ENCODE measurements at regions not wholly inside any gene's neighbourhood (a gene's known extent, or its start where the extent isn't known, plus 50 kb on each side); places are given as distances from the start of the nearest gene placed in this dataset.

GRCh38 chr3:177836671-177837070 is 639.4 kb upstream of the TBL1XR1 start:
- ChIA-PET POLR2A (no interaction called here), CTCF (interaction anchor here (1.1 to 1.6 kb wide), 2 partner anchors 10 to 26 kb away, joined by 3 read pairs; no protein-coding TSS in a partner anchor)
- Mint-ChIP-seq H3K27ac (no peak overlapping the region), H3K4me3 (no peak overlapping the region), H3K9me3 (no peaks in the 10 kb centered on the region), H3K36me3 (ENCODE audit: low read depth) (no peaks in the 10 kb centered on the region), H3K27me3 (no peaks in the 10 kb centered on the region), H3K4me1 (ENCODE audit: low read depth) (peaks cover 7% of the 10 kb centered on the region)
- ATAC-seq (ENCODE audit: poor library complexity), result no peak
- Histone ChIP-seq H3K36me3 (ENCODE audit: insufficient read depth, low read length) (no peaks in the 10 kb centered on the region), H3K4me1 (ENCODE audit: insufficient read depth, low read length) (no peaks in the 10 kb centered on the region), H3K4me3 (ENCODE audit: low read length) (no peak overlapping the region), H3K27me3 (ENCODE audit: control insufficient read depth in 1 of 2, insufficient read depth in 2 of 2, low read length in 2 of 2) (no peaks in the 10 kb centered on the region), H3K9me3 (ENCODE audit: control insufficient read depth in 1 of 2, insufficient read depth in 1 of 2, low read length in 2 of 2) (no peaks in the 10 kb centered on the region), H3K27ac (ENCODE audit: low read depth in 1 of 2, low read length in 2 of 2) (no peak overlapping the region)
- no peak for DNase-seq
- TF ChIP-seq CTCF (IDR thresholded peaks at IDR 0.05), result no peak
- intact Hi-C loops (cut with DNase I, micrococcal nuclease), result no loop called here

- POLR2A ChIA-PET, result no interaction called here
- H3K27me3 Mint-ChIP-seq, result no peaks in the 10 kb centered on the region
- ATAC-seq (ENCODE audit: poor library complexity) (no peak), DNase-seq (no peak)
- H3K9me3 Mint-ChIP-seq, result no peaks in the 10 kb centered on the region
- H3K4me1 Mint-ChIP-seq (ENCODE audit: low read depth), result peaks cover 6% of the 10 kb centered on the region
- CTCF ChIA-PET, result no interaction called here
- TF ChIP-seq CTCF (IDR thresholded peaks at IDR 0.05), result no peak
- H3K4me1 ChIP-seq (ENCODE audit: insufficient read depth, low read length), result no peaks in the 10 kb centered on the region
- intact Hi-C loops (cut with DNase I, micrococcal nuclease), result no loop called here
- no peak overlapping the region for H3K4me3 ChIP-seq (ENCODE audit: low read length)
- H3K4me3 Mint-ChIP-seq, result no peak overlapping the region
- no peak overlapping the region for H3K27ac Mint-ChIP-seq
- H3K27ac ChIP-seq (ENCODE audit: low read depth in 1 of 2, low read length in 2 of 2), result no peak overlapping the region
- H3K36me3 ChIP-seq (ENCODE audit: insufficient read depth, low read length), result no peaks in the 10 kb centered on the region
- no peaks in the 10 kb centered on the region for H3K27me3 ChIP-seq (ENCODE audit: control insufficient read depth in 1 of 2, insufficient read depth in 2 of 2, low read length in 2 of 2)
- H3K9me3 ChIP-seq (ENCODE audit: control insufficient read depth in 1 of 2, insufficient read depth in 1 of 2, low read length in 2 of 2), result no peaks in the 10 kb centered on the region
- H3K36me3 Mint-ChIP-seq (ENCODE audit: low read depth), result no peaks in the 10 kb centered on the region
These were observed 640.8 kb upstream of the TBL1XR1 start for GRCh38 chr3:177837951-177838655.

- no peak overlapping the region for H3K4me3 ChIP-seq (ENCODE audit: low read length)
- Mint-ChIP-seq H3K27me3 (no peaks in the 10 kb centered on the region), H3K36me3 (ENCODE audit: low read depth) (no peaks in the 10 kb centered on the region), H3K4me1 (ENCODE audit: low read depth) (no peaks in the 10 kb centered on the region), H3K4me3 (no peak overlapping the region), H3K9me3 (no peaks in the 10 kb centered on the region), H3K27ac (no peak overlapping the region)
- H3K36me3 ChIP-seq (ENCODE audit: insufficient read depth, low read length), result no peaks in the 10 kb centered on the region
- POLR2A ChIA-PET, result no interaction called here
- no peak for DNase-seq
- no peak for ATAC-seq (ENCODE audit: poor library complexity)
- no peaks in the 10 kb centered on the region for H3K4me1 ChIP-seq (ENCODE audit: insufficient read depth, low read length)
- no peaks in the 10 kb centered on the region for H3K9me3 ChIP-seq (ENCODE audit: control insufficient read depth in 1 of 2, insufficient read depth in 1 of 2, low read length in 2 of 2)
- H3K27me3 ChIP-seq (ENCODE audit: control insufficient read depth in 1 of 2, insufficient read depth in 2 of 2, low read length in 2 of 2), result no peaks in the 10 kb centered on the region
- CTCF ChIA-PET, result no interaction called here
- intact Hi-C loops (cut with DNase I, micrococcal nuclease), result no loop called here
- no peak for TF ChIP-seq CTCF (IDR thresholded peaks at IDR 0.05)
- no peak overlapping the region for H3K27ac ChIP-seq (ENCODE audit: low read depth in 1 of 2, low read length in 2 of 2)
These were observed 641.6 kb upstream of the TBL1XR1 start for GRCh38 chr3:177838766-177839350.
